DMS114 treated with DMSO at 0.1 percent for 48 hours (cell line): ENCODE measurements at regions not wholly inside any gene's neighbourhood (a gene's known extent, or its start where the extent isn't known, plus 50 kb on each side); places are given as distances from the start of the nearest gene placed in this dataset.

ENCODE experiments used
- DNase-seq: peaks from one replicate; lab custom pipeline; 2025; ENCODE audit not compliant: unreplicated experiment; lab: John Stamatoyannopoulos, UW

DNA sequence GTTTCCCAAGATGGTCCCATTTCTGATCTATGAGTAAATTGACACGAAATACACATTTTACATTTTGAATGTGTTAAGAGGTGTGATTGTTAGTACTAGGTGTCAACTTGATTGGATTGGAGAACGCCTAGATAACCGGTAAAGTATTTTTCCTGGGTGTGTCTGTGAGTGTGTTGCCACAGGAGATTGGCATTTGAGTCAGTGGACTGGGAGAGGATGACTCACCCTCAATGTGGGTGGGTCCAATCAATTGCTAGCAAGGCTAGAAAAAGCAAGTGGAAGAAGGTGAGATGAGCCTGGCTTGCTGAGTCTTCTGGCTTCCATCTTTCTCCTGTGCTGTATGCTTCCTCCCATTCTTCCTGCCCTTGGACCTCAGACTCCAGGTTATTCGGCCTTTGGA lies 960.7 kb upstream of the PCDH9 start:
- no peak for DNase-seq

DNA sequence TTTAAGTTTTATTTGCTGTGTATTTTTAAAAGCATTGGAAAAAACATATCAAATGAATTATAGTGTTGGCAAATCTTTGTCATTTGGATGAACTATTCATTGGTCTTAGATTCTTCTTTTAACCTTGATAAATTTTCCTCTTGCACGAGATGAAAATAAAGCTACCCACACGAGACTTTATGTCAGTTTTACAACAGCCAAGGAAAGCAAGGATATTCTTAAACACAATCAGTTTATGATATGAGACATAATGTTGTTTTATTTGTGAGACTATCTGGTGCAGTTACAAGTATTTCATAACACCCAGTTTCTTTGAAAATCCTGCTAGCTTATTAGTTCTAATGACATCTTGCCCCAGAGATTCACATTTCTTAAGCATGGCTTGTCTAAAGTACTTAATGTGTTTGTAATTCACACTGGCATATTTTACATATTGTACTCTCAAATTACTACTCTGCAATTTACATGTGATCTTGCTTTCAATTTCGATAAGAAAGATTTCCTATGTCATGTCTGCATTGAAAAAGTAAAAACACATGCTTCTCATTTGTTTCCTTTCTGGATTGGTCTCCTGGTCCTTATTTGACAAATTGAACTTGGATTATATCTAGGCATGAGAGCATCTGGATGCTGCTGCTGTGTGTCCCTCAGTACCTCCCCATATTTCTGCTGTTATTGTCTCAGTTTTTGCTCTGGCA lies 955.5 kb upstream of the PCDH9 start:
- no peak for DNase-seq

DNA sequence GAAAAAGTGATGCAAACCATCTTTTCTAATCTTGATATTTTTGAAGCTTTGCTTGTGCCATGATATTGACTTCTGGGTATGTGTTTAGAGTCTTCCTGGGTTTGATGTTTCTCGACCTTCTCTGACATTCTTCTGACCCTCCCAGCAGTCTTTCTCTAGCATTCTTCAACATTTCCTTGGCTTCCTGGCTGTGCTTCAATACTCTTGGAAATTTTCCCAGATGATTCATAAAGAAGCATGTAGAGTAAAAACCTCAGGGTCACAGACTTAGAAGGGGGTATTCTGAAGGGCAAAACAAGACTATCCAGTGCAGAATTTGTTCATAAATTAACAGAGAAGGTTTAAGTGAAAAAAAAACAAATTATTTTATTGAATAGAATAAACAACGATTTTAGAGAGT lies 946.3 kb upstream of the PCDH9 start:
- no peak for DNase-seq

DNA sequence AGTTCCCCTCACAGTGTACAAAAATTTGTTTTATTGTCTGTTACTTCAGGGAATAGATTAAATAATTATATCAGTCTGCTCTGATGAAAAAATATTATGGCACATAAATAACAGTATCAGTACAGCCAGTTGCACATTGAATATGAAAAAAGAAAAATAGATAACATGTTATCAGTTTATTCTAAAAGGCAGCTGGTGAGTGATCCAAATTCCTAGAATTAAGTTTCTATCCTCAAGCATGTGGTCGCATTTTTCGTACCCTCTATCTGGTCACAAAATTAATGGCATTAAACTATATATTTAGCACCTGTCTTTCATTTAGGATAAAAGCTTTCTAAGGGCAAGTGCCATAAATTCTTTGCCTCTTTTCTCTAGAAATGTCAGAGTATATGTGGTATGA lies 944.8 kb upstream of the PCDH9 start:
- no peak for DNase-seq

DNA sequence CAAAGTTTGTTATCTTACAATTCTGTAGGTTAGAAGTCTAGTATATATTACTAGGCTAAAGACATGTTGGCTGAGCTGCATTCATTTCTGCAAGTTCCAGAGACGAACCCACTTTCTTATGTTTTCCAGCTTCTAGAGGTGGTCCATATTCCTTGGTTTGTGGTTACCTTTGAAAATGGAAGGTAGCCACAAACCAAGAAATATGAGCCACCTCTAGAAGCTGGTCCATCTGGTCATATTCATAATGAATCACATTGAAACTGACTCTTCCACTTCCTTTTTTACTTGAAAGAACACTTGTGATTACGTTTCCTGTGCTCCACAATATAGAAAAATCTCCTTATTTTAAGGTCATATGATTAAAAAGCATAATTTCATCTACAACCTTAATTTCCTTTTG lies 943.0 kb upstream of the PCDH9 start:
- no peak for DNase-seq

DNA sequence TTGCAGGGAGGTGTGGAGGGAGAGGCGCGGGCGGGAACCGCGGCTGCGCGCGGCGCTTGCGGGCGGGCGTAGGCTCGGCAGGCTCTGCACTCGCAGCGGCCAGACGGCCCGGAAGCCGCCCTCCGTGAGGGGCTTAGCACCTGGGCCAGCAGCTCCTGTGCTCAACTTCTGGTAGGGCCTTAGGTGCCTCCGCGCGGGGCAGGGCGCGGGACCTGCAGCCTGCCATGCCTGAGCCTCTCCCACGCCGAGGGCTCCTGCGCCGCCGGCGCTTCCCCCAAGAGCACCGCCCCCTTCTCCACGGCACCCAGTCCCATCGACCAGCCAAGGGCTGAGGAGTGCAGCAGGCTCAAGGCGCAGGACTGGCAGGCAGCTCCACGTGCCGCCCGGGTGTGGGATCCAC lies 940.8 kb upstream of the PCDH9 start:
- DNase-seq: no peak

DNA sequence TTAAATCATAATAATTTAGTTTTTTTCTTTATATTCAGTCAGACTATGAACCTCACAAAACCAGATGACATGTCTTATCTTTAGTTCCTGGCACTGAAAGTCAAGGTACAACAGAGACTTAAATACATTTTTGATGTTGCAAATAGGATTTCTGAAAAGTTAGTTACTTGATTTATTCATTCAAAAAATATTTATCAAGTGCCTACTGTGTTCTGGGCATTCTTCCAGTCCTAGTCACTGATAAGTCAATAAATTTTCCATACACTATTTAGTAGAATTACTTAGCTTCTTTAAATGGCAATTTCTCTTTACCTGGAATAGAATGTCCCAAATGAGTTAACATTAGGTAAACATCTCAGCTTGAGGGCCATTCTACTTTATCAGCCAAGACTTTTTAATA lies 938.3 kb upstream of the PCDH9 start:
- no peak for DNase-seq

DNA sequence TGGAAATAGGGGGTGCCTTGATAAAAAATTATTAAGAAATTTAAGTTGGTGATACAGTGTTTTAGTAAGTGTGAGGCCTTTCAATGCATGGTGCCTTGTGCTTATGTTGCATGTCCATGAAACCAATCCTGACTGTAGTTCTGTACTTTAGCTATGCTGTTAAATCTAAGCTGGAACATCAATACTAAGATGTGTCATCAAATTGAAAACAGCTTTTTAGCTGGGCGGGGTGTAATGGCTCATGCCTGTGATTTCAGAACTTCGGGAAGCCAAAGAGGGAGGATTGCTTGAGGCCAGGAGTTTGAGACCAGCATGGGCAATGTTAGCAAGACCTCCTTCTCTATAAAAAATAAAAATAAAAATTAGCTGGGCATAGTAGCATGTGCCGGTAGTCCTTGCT lies 930.3 kb upstream of the PCDH9 start:
- DNase-seq: no peak

DNA sequence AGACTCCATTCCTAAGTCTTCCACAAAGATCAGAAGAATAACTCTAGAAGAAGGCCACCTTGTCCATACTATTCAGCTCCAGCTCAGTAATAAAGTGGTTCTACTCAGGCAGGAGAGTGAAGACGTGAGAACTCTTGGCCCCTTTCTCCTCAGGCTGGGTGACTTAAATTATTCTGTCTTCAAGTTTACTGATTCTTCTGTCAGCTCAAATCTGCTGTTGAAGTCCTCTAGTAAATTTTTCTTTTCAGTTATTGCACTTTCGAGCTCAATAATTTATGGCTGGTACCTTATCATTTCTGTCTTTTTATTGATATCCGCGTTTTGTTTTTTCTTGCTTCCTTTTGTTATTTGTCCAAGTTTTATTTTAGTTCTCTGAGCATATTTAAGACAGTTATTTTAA lies 922.3 kb upstream of the PCDH9 start:
- no peak for DNase-seq

DNA sequence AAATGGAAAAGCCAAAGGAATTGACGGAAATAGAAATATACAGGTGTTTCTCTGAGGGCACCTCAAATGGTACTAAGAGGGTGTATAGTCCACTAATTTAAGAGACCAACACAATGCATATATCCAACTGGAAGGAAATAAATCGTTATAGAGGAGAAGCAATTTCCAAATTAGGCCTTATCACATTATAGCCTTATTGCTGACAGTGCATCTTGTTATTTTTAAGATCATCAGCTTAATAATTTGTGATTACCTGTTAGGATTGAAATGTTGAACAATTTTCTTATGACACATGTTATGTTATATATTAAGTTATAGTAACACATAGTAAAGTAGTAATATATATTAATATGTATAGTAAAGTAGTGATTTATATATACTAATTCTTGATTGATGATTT lies 915.7 kb upstream of the PCDH9 start:
- DNase-seq: no peak

DNA sequence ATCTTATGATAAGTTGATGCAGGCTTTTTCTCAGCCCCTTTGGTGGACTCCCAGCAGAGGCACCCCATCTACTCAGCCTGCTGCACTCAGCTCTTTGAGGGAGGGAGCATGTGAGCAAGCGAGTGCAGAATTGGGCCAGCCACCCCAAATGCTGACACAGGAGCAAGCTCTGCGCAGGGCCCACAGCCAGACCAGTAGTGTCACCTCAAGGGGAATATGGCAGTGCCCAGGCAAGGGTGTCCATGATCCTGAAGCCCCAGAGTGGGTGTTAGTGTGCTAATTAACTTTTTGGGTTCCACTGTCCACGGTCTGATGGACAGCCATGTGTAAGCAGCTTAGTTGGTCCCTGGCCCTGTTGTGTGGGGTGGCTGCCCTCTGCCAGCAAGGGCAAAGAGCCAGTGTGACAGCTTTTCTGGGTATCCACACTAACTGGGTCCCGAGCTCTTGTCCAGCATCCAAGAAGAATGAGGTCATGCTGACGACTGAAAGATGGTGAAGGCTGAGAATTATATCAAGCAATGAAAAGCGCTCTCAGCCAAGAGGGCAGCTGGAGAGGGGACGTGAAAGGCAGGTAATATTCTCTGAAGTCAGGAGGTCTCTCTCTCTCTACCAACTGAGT lies 898.3 kb upstream of the PCDH9 start:
- DNase-seq: no peak

DNA sequence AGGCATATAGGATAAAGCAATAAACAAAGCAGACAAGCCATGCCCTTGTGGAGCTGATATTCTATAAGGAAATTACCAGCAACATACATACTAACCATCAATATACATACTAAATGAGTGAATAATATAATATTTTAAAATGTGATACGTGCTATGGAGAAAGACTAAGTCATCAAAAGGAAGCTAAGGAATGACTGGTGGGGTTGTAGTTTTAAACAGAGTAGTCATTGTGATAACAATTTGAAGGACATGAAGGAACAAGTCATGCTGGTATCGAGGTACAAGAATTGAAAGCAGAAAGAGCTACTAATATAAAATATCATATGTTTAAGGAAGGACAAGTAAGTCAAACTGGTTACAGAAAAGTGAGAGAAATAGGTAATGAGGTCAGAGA lies 894.9 kb upstream of the PCDH9 start:
- no peak for DNase-seq

DNA sequence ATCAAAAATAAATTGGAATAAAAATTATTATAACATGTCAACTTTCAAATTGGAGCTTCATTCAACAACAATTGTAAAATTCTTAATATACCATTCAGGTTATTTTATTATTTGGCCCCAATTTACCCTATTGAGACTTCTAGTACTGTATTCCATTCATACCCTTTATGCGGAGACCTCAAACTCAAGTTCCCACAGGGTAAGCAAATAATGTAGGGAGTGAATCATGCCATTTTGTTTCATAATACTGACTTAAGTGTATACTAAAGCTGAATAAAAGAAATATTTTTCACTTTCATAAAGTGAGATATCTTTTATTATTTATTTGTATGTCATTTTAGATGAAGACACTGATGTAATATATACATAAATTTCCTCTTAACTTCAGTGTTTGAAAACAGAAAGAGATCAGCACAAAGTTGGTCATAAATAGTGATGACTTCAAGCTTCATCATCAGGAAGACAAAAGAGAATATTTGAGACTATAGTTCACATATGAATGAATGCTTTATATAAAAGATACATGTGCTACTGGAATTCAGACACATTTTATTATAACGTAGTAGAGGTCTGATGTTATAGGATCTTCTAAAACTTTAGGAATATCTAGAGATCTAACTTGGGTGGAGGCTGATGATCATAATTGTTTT lies 894.4 kb upstream of the PCDH9 start:
- no peak for DNase-seq

DNA sequence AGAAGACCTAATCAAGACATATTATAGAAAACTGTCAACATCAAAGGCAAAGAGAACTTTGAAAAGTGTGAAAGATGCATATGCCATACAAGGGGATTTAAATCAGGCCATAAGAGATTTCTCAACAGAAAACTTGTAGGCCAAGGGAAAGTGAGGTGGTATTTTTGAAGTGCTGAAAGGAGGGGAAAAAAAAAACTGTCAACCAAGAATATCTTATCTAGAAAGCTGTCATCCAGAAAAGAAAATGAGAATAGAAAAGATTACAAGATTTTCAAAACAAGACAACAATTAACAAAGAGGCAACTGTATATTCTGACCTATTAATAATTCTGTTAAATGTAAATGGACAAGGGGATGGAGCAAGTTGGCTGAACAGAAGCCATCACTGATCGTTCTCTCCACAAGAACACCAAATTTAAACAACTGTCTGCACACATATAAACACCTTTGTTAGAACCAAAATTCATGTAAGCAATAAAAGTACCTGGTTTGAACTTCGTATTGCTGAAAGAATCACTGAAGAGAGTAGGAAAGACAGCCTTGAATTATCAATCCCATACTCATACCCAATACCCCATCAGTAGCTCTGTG lies 880.1 kb upstream of the PCDH9 start:
- no peak for DNase-seq

DNA sequence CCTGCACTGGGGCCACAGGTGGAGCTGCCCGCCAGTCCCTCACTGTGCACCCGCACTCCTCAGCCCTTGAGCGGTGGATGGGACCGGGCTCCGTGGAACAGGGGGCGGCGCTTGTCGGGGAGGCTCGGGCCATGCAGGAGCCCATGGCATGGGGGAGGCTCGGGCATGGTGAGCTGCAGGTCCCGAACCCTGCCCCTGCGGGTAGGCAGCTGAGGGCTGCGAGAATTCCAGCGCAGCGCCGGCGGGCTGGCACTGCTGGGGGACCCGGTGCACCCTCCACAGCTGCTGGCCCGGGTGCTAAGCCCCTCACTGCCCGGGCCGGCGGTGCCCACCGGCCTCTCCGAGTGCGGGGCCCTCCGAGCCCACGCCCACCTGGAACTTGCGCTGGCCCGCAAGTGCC lies 877.5 kb upstream of the PCDH9 start:
- no peak for DNase-seq

DNA sequence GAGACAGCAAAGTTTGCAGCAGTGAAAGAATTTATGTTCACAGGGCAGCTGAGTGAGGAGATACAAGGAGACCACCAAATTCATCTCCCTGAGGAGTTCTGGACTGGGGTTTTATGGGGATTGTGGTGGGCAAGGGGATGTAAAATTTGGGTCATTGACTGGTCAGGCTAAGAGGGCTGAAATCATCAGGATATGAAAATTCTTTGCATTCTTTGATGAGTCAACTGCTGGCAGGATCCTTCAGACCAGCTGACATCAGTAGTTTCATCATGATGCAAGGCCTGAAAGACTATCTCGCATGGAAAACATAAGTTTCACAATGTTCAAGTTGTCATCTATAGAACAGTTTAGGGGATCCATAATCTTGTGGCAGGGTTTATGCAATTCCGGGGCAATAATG lies 869.5 kb upstream of the PCDH9 start:
- no peak for DNase-seq

DNA sequence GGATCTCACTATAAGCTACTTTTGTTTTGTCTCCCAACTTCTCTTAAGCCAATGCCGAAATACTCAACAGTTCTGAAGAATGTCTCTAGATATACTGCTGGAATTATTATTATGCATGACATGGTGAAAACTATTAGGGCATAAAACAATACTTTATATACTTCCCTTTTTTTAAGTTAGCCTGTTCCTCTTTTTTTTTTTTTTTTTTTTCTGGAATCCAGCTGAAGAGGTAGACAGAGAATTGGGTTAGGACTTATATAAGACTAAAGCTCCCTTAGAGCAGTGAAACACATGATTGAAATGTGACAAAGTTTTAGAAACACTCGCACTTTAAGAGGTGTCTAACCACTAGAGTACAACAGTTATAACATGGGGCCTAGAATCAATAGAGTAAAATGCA lies 850.9 kb upstream of the PCDH9 start:
- no peak for DNase-seq

DNA sequence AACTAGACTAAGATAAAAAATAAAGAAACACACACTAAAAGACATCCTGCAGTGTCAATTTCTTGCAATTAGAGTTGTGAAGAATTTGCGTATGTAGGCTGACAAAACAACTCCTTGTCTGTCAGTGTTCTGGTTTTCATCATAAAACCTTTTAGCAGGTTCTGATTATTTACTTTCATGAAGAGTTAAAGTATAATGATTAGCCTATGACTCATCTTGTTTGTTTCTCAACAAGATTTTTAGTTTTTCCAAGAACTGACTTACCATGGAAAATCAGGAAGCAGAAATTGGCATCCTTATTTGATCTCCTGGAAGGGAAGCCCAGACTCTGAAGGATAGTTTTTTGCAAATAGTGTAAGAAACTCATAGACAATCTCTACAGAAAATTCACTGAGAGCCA lies 848.7 kb upstream of the PCDH9 start:
- no peak for DNase-seq

DNA sequence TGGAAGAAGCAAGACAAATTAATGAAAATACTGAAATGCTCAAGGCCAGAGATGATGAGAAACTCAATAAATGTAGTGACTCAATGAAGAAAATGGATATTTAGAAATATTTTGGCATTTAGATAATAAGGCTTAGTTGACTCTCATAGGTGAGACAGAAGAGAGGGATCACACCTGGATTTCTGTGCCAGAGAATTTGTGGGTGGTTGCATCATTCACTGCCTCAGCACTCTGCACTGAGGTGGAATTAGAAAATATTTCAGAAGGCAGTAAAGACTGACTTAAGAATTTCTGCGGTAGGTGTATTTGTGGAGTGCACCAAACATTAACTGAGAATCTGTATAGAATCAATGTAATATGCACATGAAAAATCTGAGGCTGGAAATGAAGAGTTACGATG lies 848.3 kb upstream of the PCDH9 start:
- no peak for DNase-seq

DNA sequence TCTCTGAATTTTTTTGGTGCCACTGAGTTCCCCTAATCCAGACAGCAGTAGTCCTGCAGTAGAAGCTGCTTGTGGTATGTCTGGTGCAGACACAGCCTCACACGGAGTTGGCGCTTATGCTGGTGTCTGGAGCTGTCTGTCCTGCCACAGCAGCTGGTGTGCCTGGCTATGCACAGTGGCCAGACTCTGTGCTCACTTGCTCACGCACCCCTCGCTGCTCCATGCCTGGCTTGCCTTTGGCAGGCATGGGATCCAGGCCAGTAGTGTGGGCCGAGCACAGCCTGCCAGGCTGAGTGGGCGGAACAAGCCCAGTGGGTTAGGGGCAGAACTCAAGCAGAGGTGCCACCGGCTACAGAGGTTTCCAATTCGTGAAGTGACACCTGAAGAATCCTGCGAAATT lies 845.9 kb upstream of the PCDH9 start:
- DNase-seq: no peak

DNA sequence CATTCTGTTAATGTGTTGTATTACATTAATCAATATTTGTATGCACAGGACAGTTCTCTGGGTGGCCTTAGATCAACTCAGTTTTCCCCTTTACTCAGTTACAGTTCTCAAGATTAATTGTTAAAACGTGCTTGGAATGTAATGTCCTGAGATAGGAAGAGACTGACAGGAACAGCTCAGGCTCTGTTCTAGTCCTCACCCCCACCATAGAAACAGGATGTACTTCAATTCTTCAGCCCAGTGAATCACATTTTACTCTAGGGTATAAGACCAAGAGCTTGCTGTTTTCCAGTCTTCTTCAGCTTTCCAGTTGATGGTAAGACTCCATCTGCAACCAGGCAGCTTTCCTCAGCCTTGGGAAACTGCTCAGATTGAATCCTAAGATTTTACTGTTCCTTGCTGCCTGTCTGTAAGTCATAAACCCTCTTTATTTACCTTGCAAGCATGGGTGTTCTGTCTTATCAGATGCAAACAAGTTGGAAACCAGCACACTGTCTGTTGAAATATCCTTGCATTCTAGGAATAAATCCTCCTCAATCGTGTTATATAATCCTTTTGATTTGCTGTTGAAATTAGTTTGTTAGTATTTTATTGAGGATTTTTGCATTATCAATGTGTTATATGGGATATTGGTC lies 836.9 kb upstream of the PCDH9 start:
- DNase-seq: no peak
